HG02678 (cell line): ENCODE measurements at regions not wholly inside any gene's neighbourhood (a gene's known extent, or its start where the extent isn't known, plus 50 kb on each side); places are given as distances from the start of the nearest gene placed in this dataset.
"Not testable (repeated sequence)": the region's sequence is repeated elsewhere in the genome, so short reads cannot be mapped to it uniquely, and the experiment has no call there.

Experiments used
- ATAC-seq: cut with Tn5 transposase; IDR thresholded peaks from one replicate; pipeline ENCODE4 v1.9.1; 2021; ENCODE audit warnings: mild to moderate bottlenecking, moderate library complexity; ENCODE audit not compliant: unreplicated experiment

- no peak for ATAC-seq
Observed at GRCh38 chr7:19312416-19312815, 167.2 kb upstream of the FERD3L start.

- no peak for ATAC-seq
Observed at GRCh38 chr7:19307554-19307953, 162.3 kb upstream of the FERD3L start.

GRCh38 chr7:19305698-19306097 is 160.5 kb upstream of the FERD3L start:
- no peak for ATAC-seq

GRCh38 chr7:19304086-19304485 is 158.9 kb upstream of the FERD3L start:
- no peak for ATAC-seq

GRCh38 chr7:19302731-19303130 is 157.5 kb upstream of the FERD3L start:
- no peak for ATAC-seq

GRCh38 chr7:19296617-19297016 is 151.4 kb upstream of the FERD3L start:
- ATAC-seq = peak; percentile 46

GRCh38 chr7:19295376-19295775 is 150.2 kb upstream of the FERD3L start:
- no peak for ATAC-seq

- ATAC-seq = no peak
Observed at GRCh38 chr7:19294619-19295018, 149.4 kb upstream of the FERD3L start.

GRCh38 chr7:19293431-19293830 is 148.2 kb upstream of the FERD3L start:
- ATAC-seq = no peak

- ATAC-seq = no peak
Observed at GRCh38 chr7:19290968-19291367, 145.7 kb upstream of the FERD3L start.

- ATAC-seq = no peak
Observed at GRCh38 chr7:19290066-19290465, 144.8 kb upstream of the FERD3L start.

GRCh38 chr7:19284596-19285300 is 139.5 kb upstream of the FERD3L start:
- ATAC-seq = no peak

GRCh38 chr7:19284136-19284535 is 138.9 kb upstream of the FERD3L start:
- ATAC-seq = no peak

GRCh38 chr7:19275000-19275399 is 129.8 kb upstream of the FERD3L start:
- no peak for ATAC-seq

- ATAC-seq = not testable (repeated sequence)
Observed at GRCh38 chr7:19272329-19272728, 127.1 kb upstream of the FERD3L start.

- no peak for ATAC-seq
Observed at GRCh38 chr7:19269301-19269700, 124.1 kb upstream of the FERD3L start.

GRCh38 chr7:19268737-19269136 is 123.5 kb upstream of the FERD3L start:
- ATAC-seq = no peak

- ATAC-seq = no peak
Observed at GRCh38 chr7:19262826-19263225, 117.6 kb upstream of the FERD3L start.

- no peak for ATAC-seq
Observed at GRCh38 chr7:19249281-19249680, 104.1 kb upstream of the FERD3L start.

GRCh38 chr7:19248681-19249080 is 103.5 kb upstream of the FERD3L start:
- no peak for ATAC-seq

GRCh38 chr7:19248115-19248514 is 102.9 kb upstream of the FERD3L start:
- ATAC-seq = no peak

- ATAC-seq = no peak
Observed at GRCh38 chr7:19247017-19247416, 101.8 kb upstream of the FERD3L start.

- ATAC-seq = no peak
Observed at GRCh38 chr7:19242246-19242645, 97.0 kb upstream of the FERD3L start.
